Activated CD8-positive, alpha-beta memory T cell treated with anti-CD3 and anti-CD28 coated beads, Interleukin-2, amount 10 ng/mL, durations not matched to agents 7 days and 5 days (primary cell): ENCODE measurements at regions not wholly inside any gene's neighbourhood (a gene's known extent, or its start where the extent isn't known, plus 50 kb on each side); places are given as distances from the start of the nearest gene placed in this dataset.

ENCODE experiments used
- ATAC-seq: fragments of 150-1000 bp; cut with Tn5 transposase; one replicate; pipeline ENCODE4 v1.10.0; 2021; ENCODE audit warnings: moderate library complexity
- CTCF ChIA-PET: fragments of 350-600 bp; sonication (Branson Sonifier 250); formaldehyde crosslinking; loops from one replicate; lab custom pipeline; 2021; ENCODE audit warnings: antibody characterized with exemption; lab: Charles Lee
- DNase-seq: peaks from one replicate; pipeline ENCODE4 v3.0.0-alpha.2; 2020
- H3K27ac Mint-ChIP-seq: one replicate; pipeline ENCODE4 v1.8.0; 2021; ENCODE audit warnings: mild to moderate bottlenecking, mixed read lengths
- H3K27me3 Mint-ChIP-seq: one replicate; pipeline ENCODE4 v1.8.0; 2021; ENCODE audit warnings: mixed read lengths
- H3K36me3 Mint-ChIP-seq: one replicate; pipeline ENCODE4 v1.8.0; 2021; ENCODE audit warnings: mild to moderate bottlenecking, mixed read lengths
- H3K4me1 Mint-ChIP-seq: one replicate; pipeline ENCODE4 v1.8.0; 2021; ENCODE audit warnings: mixed read lengths
- H3K4me3 Mint-ChIP-seq: one replicate; pipeline ENCODE4 v1.8.0; 2021; ENCODE audit warnings: mild to moderate bottlenecking, moderate library complexity, mixed read lengths
- H3K9me3 Mint-ChIP-seq: one replicate; pipeline ENCODE4 v1.8.0; 2022; ENCODE audit warnings: low read depth, mixed read lengths

DNA sequence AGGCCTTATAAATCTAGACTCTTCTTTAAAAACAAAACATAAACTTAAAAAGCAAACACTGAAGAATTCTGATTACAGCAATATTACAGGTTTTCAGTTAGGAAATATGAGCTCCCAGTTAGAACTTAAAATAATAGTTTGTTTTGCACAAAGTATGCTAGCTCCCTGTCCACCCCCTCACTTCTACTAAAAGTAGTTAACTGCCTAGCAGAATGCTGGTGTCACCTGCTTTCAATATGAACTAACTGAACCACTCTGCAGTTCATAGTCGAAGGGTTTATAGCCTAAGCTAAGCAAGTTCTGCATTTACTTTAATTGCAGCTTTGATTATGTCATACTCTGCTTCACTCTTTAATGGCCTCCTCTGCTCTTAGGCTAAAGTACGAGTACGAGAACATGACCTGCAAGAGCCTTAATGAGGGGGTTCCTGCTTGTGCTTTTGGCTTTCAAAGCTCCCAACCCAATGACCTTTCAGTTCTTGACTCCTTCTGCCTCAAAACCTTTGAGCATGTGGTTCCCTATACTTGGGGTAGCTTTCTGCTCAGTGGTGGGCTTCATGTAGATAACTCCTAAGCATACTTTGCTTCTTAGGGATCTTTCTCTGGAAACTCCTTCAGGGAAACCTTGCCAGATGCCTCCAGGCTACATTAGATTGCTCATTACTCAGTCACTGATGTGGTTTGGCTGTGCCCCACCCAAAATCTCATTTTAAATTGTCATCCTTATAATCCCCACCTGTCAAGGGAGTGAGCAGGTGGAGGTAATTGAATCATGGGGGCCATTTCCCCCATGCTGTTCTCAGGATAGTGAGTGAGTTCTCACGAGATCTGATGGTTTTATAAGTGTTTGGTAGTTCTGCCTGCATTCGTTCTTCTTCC is 278.9 kb upstream of the ARGLU1 start:
- H3K9me3 Mint-ChIP-seq, result no peaks in the 10 kb centered on the region
- no peaks in the 10 kb centered on the region for H3K36me3 Mint-ChIP-seq
- H3K27me3 Mint-ChIP-seq, result no peaks in the 10 kb centered on the region
- no peak for DNase-seq
- no peak overlapping the region for H3K27ac Mint-ChIP-seq
- no peak for ATAC-seq
- no peak overlapping the region for H3K4me3 Mint-ChIP-seq
- H3K4me1 Mint-ChIP-seq, result no peaks in the 10 kb centered on the region
- CTCF ChIA-PET, result no interaction called here

DNA sequence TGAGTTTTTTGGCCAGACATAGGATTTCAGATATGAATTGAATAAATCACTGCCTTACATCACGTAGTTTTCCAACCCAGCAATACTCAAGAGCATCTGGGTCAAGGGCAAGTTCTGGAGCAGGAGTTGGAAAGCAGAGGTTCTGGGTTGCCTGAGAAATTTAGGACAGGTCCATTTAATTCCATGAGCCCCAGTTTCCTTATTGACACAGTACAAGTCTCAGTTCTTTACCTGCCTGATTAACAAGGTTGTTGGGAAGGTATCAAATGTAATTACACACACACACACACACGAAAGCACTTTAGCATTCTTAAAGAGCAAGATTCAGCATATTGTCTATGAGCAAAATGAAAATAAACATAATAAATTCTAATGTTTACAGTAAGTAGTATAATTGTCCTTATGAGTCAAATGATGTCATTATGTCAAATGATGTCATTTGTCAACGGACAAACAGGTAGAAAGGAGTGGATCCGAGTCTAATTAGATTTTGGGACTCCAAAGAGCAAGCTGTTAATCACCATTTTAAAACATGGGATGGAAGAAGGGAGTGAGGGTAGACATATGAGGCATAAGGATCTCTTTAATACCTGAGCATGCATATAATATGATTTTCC is 268.4 kb upstream of the ARGLU1 start:
- ATAC-seq, result no peak
- Mint-ChIP-seq H3K4me1 (no peaks in the 10 kb centered on the region), H3K4me3 (no peak overlapping the region), H3K9me3 (no peaks in the 10 kb centered on the region), H3K36me3 (no peaks in the 10 kb centered on the region), H3K27me3 (no peaks in the 10 kb centered on the region), H3K27ac (no peak overlapping the region)
- DNase-seq, result no peak
- CTCF ChIA-PET, result no interaction called here

DNA sequence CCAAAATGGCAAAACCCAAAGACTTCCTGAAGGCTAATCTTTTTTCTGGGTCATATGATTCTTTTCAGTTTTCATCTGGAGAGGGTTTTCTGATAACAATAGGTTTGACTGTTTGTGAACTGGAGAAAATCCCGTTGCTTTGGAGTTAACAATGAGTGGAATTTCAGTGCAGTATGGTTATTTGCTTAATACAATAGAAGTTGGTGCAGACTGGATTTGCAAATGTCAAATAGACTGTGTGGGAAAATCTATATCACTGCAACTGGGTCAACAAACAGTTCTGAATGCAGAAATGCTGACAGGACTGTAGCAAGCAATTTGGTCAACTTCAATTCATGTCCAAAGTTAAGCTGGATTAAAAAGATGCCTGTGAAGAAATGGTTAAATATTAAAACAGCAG is 267.5 kb upstream of the ARGLU1 start:
- no peak for ATAC-seq
- Mint-ChIP-seq H3K27me3 (no peaks in the 10 kb centered on the region), H3K36me3 (no peaks in the 10 kb centered on the region), H3K4me3 (no peak overlapping the region), H3K9me3 (no peaks in the 10 kb centered on the region), H3K4me1 (no peaks in the 10 kb centered on the region), H3K27ac (no peak overlapping the region)
- CTCF ChIA-PET, result no interaction called here
- no peak for DNase-seq

DNA sequence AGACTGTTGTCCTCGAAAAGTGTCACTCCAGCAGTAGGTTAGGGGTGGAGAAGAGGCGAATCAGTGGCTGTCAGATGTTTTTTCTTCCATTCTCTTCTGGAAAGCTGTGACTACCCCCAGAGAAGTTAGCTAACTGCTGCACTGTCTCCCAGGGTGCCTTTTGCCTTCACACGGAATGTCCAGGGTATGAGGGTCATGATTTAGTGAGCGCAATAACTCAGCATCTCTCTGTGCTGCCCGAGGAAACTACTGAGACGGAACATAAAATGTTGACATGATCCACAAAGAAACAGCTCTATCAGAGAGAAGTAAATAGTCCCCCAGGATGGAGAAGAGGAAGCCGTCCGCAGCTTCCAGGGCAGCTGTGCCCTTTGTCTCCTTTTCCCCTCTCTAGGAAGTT is 254.0 kb upstream of the ARGLU1 start:
- CTCF ChIA-PET, result no interaction called here
- DNase-seq (no peak), ATAC-seq (no peak)
- Mint-ChIP-seq H3K4me3 (no peak overlapping the region), H3K4me1 (no peaks in the 10 kb centered on the region), H3K36me3 (no peaks in the 10 kb centered on the region), H3K27ac (no peak overlapping the region), H3K27me3 (no peaks in the 10 kb centered on the region), H3K9me3 (peaks cover 1% of the 10 kb centered on the region)

DNA sequence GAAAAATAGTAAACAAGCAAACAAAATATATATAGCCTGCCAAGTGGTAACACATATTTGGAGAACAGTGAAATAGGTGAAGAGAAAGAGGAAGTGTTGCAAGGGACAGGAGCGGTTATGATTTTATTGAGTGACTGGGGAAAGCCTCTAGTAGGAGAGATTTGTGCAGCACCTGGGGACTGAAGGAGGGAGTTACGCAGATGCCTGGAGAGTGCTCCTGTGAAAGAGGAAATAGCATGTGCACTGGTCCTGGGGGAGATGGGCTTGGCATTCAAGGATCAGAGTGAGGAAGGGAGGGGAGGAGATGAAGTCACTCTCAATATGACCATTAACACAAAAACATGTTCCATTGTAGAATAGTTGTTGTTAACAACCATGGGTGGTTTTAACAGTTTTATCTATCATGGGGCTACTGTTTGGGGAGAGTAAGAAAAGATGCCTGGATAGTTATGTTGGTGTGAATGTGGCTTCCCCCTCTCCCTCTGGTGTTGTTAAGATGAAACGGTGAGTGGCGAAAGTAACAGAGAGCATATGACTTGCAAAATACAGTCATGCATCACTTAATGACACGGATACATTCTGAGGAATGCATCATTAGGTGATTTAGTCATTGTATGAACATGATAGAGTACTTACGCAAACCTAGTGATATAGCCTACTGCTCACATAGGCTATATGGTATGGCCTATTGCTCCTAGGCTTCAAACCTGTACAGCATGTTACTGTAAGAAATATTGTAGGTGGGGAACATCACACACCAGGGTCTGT is 251.7 kb upstream of the ARGLU1 start:
- no peak overlapping the region for H3K27ac Mint-ChIP-seq
- no peaks in the 10 kb centered on the region for H3K36me3 Mint-ChIP-seq
- H3K27me3 Mint-ChIP-seq, result no peaks in the 10 kb centered on the region
- ATAC-seq, result no peak
- DNase-seq, result no peak
- no peak overlapping the region for H3K4me3 Mint-ChIP-seq
- CTCF ChIA-PET, result no interaction called here
- no peaks in the 10 kb centered on the region for H3K9me3 Mint-ChIP-seq
- H3K4me1 Mint-ChIP-seq, result no peaks in the 10 kb centered on the region

DNA sequence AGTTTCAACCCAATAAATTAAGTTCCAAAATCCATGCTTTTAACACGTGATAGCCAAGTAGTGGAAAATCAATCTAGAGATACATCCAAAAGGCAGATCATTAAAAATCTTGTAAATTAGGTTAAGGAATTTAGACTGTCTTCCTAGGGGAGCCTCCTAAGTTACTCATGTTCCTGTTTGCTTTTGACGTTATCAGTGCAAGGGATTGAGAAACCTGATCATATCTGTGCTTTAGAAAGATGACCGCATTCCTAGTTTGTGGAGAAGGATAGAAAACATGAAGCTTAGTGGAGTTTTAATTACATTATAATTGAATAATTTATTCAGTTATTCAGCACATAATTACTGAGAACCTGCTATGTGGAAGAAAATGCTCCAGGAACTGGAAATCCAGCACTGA is 251.0 kb upstream of the ARGLU1 start:
- no peaks in the 10 kb centered on the region for H3K27me3 Mint-ChIP-seq
- H3K9me3 Mint-ChIP-seq, result no peaks in the 10 kb centered on the region
- no peaks in the 10 kb centered on the region for H3K36me3 Mint-ChIP-seq
- H3K4me1 Mint-ChIP-seq, result no peaks in the 10 kb centered on the region
- H3K4me3 Mint-ChIP-seq, result no peak overlapping the region
- CTCF ChIA-PET, result no interaction called here
- H3K27ac Mint-ChIP-seq, result no peak overlapping the region
- DNase-seq (no peak), ATAC-seq (no peak)

DNA sequence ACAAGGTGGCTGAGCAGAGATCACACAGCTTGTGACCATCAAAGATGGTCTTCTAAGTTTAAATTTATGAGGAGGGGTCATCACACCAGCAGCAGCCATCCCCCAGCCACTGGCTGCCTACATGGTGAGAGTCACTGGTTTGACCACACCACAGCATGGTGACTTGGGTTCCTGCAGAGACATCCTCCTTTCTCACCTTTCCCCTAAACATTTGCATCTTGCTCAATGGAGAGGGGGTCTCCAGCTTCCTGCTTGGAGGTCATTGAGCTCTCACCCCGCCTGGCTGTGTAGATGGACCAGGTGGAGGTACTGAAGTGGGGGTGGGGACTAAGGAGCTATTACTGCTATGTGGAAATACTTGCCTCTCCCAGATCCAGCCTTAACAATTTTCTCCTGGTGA is 247.6 kb upstream of the ARGLU1 start:
- Mint-ChIP-seq H3K27me3 (no peaks in the 10 kb centered on the region), H3K27ac (no peak overlapping the region), H3K4me3 (no peak overlapping the region), H3K4me1 (no peaks in the 10 kb centered on the region), H3K9me3 (no peaks in the 10 kb centered on the region), H3K36me3 (no peaks in the 10 kb centered on the region)
- CTCF ChIA-PET, result interaction anchor here (1.4 kb wide), 1 partner anchor 9 kb away, joined by 3 read pairs; no protein-coding TSS in a partner anchor
- no peak for DNase-seq
- no peak for ATAC-seq

DNA sequence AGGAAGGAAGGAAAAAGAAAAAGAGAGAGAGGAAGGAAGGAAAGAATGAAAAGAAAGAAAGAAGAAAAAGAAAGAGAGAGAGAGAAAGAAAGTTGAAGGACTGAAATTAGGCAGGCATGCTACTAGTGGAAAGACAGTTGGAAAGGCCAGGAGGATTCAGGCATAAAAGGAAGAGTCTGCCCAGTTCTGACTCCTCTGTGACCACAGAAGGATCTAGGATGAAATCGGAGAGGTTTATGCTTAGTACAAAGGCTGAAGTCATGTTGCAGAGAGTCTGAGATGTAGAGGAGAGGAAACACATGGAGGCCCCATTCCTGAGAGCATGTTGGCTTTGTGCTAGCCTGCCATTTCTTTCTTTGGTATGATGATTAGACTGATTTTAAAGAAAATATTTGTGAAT is 246.5 kb upstream of the ARGLU1 start:
- Mint-ChIP-seq H3K27ac (no peak overlapping the region), H3K36me3 (no peaks in the 10 kb centered on the region), H3K9me3 (no peaks in the 10 kb centered on the region), H3K27me3 (no peaks in the 10 kb centered on the region), H3K4me3 (no peak overlapping the region), H3K4me1 (no peaks in the 10 kb centered on the region)
- CTCF ChIA-PET, result no interaction called here
- ATAC-seq (no peak), DNase-seq (no peak)

DNA sequence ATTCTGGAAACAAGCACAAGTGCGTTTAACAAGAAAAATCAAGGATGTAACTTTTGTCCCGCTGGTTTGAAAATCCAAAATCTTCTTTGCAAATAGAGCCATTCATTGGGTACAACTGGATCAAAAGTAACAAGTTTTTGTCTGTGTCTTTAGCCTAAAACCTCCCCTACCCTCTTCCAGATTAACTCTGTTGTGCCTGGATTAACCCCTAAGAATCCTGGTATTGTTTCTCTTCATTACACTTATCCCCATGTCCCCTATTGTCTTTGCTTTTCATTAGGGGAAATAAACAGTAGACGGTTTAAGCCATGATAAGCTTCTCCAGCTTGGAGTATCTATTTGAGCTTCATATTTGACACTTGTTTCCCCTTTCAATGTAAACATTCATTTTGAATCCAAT is 242.1 kb upstream of the ARGLU1 start:
- no peaks in the 10 kb centered on the region for H3K36me3 Mint-ChIP-seq
- no peaks in the 10 kb centered on the region for H3K9me3 Mint-ChIP-seq
- no peaks in the 10 kb centered on the region for H3K27me3 Mint-ChIP-seq
- H3K27ac Mint-ChIP-seq, result no peak overlapping the region
- H3K4me1 Mint-ChIP-seq, result no peaks in the 10 kb centered on the region
- DNase-seq, result no peak
- ATAC-seq, result no peak
- CTCF ChIA-PET, result no interaction called here
- H3K4me3 Mint-ChIP-seq, result no peak overlapping the region

DNA sequence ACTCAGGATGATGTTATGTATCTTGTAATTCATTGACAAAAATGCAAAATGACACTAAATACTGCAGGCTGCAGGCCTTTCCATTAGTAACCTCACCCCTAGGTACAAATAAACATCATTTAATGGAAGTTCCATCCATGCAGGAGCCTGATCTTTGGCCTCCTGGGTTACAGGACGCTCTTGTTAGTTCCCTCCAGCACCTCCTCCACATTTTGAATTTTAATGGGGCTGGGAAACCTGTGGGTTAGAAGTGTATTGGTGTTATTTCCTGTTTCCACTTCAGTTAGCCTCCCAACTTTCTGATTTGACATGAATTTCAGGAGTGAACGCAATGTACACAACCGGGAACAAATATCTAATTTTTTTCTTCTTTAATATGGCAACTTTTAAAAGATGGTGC is 237.1 kb upstream of the ARGLU1 start:
- Mint-ChIP-seq H3K27ac (no peak overlapping the region), H3K36me3 (no peaks in the 10 kb centered on the region), H3K27me3 (no peaks in the 10 kb centered on the region), H3K9me3 (no peaks in the 10 kb centered on the region), H3K4me3 (no peak overlapping the region), H3K4me1 (no peaks in the 10 kb centered on the region)
- ATAC-seq (no peak), DNase-seq (no peak)
- CTCF ChIA-PET, result no interaction called here

DNA sequence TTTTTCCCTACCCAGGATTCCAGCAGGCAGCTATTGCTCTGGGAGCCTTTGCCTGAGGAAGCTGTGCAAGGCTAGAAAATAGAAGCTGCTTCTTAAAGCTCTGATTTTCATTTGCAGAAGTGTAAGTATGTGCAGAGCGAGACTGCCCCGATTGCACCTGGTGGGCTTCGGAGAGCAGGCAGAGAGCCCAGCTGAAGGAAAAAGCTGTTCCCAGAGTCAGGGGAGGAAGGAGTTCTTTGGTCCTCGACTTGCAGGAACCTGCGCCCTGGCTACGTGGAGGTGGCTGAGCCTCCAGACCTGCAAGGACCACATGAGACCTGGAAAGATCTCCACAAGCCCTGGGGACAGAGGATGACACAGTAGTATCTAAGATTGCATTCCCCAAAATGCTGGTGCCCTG is 235.0 kb upstream of the ARGLU1 start:
- Mint-ChIP-seq H3K4me3 (no peak overlapping the region), H3K27me3 (no peaks in the 10 kb centered on the region), H3K27ac (no peak overlapping the region), H3K9me3 (no peaks in the 10 kb centered on the region), H3K36me3 (no peaks in the 10 kb centered on the region), H3K4me1 (no peaks in the 10 kb centered on the region)
- DNase-seq (no peak), ATAC-seq (no peak)
- CTCF ChIA-PET, result interaction anchor here (0.8 kb wide), 1 partner anchor 9 kb away, joined by 4 read pairs; no protein-coding TSS in a partner anchor

DNA sequence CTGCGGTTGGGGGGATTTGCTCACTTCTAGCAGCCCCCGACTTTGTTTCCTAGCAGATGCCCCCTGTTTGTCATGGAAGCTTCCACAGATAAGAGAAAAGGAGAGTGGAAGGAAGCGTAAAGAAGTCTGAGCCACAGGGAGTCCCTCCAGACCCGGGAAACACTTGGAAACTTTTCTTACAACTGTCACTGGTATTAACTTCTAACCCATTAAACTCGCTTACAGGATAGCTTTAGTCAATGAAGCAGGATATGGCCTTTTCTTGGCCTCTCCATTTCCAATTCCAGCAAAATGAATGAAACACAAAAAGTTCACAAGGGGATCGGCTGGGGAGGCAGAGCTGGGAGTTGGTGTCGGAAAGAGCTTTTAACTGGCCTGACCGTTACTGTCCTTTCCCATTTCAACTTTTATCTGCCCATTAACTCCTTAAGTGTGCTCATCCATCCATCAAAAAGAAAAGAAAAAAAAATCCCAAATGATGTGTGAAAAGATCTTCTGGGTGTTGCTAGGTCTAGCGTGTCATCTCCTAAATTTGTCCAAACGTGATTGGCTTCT is 231.9 kb upstream of the ARGLU1 start:
- H3K27me3 Mint-ChIP-seq, result no peaks in the 10 kb centered on the region
- no peaks in the 10 kb centered on the region for H3K36me3 Mint-ChIP-seq
- ATAC-seq (no peak), DNase-seq (no peak)
- CTCF ChIA-PET, result no interaction called here
- H3K4me3 Mint-ChIP-seq, result no peak overlapping the region
- no peak overlapping the region for H3K27ac Mint-ChIP-seq
- H3K9me3 Mint-ChIP-seq, result no peaks in the 10 kb centered on the region
- H3K4me1 Mint-ChIP-seq, result no peaks in the 10 kb centered on the region

DNA sequence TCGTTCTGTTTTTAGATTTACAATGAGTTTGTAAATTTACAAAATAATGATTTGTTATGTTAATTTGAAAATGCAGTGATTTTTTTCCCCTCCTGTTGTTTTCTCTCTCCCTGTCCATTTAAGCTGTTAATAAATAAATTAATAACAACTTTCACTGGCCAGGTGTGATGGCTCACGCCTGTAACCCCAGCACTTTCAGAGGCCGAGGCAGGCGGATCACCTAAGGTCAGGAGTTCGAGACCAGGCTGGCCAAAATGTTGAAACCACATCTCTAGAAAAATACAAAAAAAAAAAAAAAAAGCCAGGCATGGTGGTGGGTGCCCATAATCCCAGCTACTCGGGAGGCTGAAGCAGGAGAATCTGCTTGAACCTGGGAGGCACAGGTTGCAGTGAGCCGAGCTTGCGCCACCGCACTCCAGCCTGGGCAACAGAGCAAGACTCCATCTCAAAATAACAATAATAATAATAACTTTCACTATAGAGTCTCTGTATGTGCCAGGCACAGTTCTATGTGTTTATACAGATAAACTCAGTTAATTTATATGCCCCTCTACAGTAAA is 229.2 kb upstream of the ARGLU1 start:
- Mint-ChIP-seq H3K27ac (no peak overlapping the region), H3K36me3 (no peaks in the 10 kb centered on the region), H3K4me3 (no peak overlapping the region), H3K9me3 (no peaks in the 10 kb centered on the region), H3K27me3 (no peaks in the 10 kb centered on the region), H3K4me1 (no peaks in the 10 kb centered on the region)
- CTCF ChIA-PET, result no interaction called here
- DNase-seq (no peak), ATAC-seq (no peak)
